ENCODE measurements at regions not wholly inside any gene's neighbourhood (a gene's known extent, or its start where the extent isn't known, plus 50 kb on each side); places are given as distances from the start of the nearest gene placed in this dataset.

- CTCF ChIA-PET (ENCODE audit: low intra/inter-chr PET ratio): no interaction called here
- in situ Hi-C loops (cut with MboI): no loop called here
- WGBS (ENCODE audit: insufficient coverage, low coverage, missing lambda C conversion rate): 3% methylated on average over 3 of the region's 3 CpGs
- H2AFZ ChIP-seq (ENCODE audit: low read depth, low read length): no peak overlapping the region
- no peaks in the 10 kb centered on the region for H3K36me3 ChIP-seq (ENCODE audit: control insufficient read depth, insufficient read depth, low read length)
- no peak overlapping the region for H3K4me3 ChIP-seq
- BruUV-seq (replicated peaks): no TSS peak
- FAIRE-seq: no peak
- no peaks in the 10 kb centered on the region for H3K4me1 ChIP-seq (replicated peaks in 1 of 2; ENCODE audit: control insufficient read depth in 2 of 2, insufficient read depth in 2 of 2, low read length in 2 of 2)
- DNase-seq (ENCODE audit: extremely low read depth in 1 of 4, low spot score in 3 of 4): no peak
- POLR2A ChIA-PET: no interaction called here
- H3K27me3 ChIP-seq (ENCODE audit: control insufficient read depth in 2 of 2, insufficient read depth in 2 of 2, low read length in 2 of 2): no peaks in the 10 kb centered on the region
- no peak overlapping the region for H3K9ac ChIP-seq (ENCODE audit: insufficient read depth in 1 of 2, low read depth in 2 of 2, low read length in 2 of 2)
- no peak overlapping the region for H3K27ac ChIP-seq (ENCODE audit: extremely low read depth, low read depth, low read length)
- intact Hi-C loops (cut with micrococcal nuclease): no loop called here
- H3K9me1 ChIP-seq (ENCODE audit: control insufficient read depth, insufficient read depth, low read length): no peaks in the 10 kb centered on the region
- H3K4me2 ChIP-seq (ENCODE audit: insufficient read depth, low read length): no peak overlapping the region
- no peaks in the 10 kb centered on the region for H4K20me1 ChIP-seq (replicated peaks; ENCODE audit: control insufficient read depth, insufficient read depth, low read length)
- no peaks in the 10 kb centered on the region for H3K9me3 ChIP-seq (replicated peaks; ENCODE audit: control insufficient read depth, insufficient read depth, low read depth, low read length)
- no peak for TF ChIP-seq KAT7 (CRISPR knock-in tag; IDR thresholded peaks at IDR 0.05; ENCODE audit: borderline replicate concordance)
- no peak for TF ChIP-seq LARP7 (IDR thresholded peaks at IDR 0.05)
- no peak for TF ChIP-seq ERF (CRISPR knock-in tag; IDR thresholded peaks at IDR 0.05)
- no peak for TF ChIP-seq NR2C2 (CRISPR knock-in tag; IDR thresholded peaks at IDR 0.05)
- TF ChIP-seq NR2C2 (tag; IDR thresholded peaks at IDR 0.05): no peak
- TF ChIP-seq HDAC1 (IDR thresholded peaks at IDR 0.05): no peak
- no peak for ATAC-seq
- no peaks in the 10 kb centered on the region for H3K79me2 ChIP-seq (ENCODE audit: control insufficient read depth, insufficient read depth, low read length)
These were observed 567.0 kb downstream of the PRKD1 start for GRCh38 chr14:29360656-29361055.

GRCh38 chr14:29370024-29370423 lies 557.6 kb downstream of the PRKD1 start:
- H3K27ac ChIP-seq (ENCODE audit: extremely low read depth, low read depth, low read length): no peak overlapping the region
- FAIRE-seq (no peak), DNase-seq (ENCODE audit: extremely low read depth in 1 of 4, low spot score in 3 of 4) (no peak), ATAC-seq (no peak)
- no peaks in the 10 kb centered on the region for H3K27me3 ChIP-seq (ENCODE audit: control insufficient read depth in 2 of 2, insufficient read depth in 2 of 2, low read length in 2 of 2)
- H2AFZ ChIP-seq (ENCODE audit: low read depth, low read length): no peak overlapping the region
- in situ Hi-C loops (cut with MboI): no loop called here
- no peaks in the 10 kb centered on the region for H3K4me1 ChIP-seq (replicated peaks in 1 of 2; ENCODE audit: control insufficient read depth in 2 of 2, insufficient read depth in 2 of 2, low read length in 2 of 2)
- H3K9me3 ChIP-seq (replicated peaks; ENCODE audit: control insufficient read depth, insufficient read depth, low read depth, low read length): no peaks in the 10 kb centered on the region
- POLR2A ChIA-PET: no interaction called here
- H3K36me3 ChIP-seq (ENCODE audit: control insufficient read depth, insufficient read depth, low read length): no peaks in the 10 kb centered on the region
- intact Hi-C loops (cut with micrococcal nuclease): no loop called here
- no peaks in the 10 kb centered on the region for H4K20me1 ChIP-seq (replicated peaks; ENCODE audit: control insufficient read depth, insufficient read depth, low read length)
- no peak overlapping the region for H3K9ac ChIP-seq (ENCODE audit: insufficient read depth in 1 of 2, low read depth in 2 of 2, low read length in 2 of 2)
- CTCF ChIA-PET (ENCODE audit: low intra/inter-chr PET ratio): no interaction called here
- no peak for TF ChIP-seq TFAM (CRISPR knock-in tag; conservative IDR thresholded peaks at IDR 0.05)
- TF ChIP-seq NFE2L1 (tag; IDR thresholded peaks at IDR 0.05; ENCODE audit: borderline replicate concordance, low read depth): no peak
- TF ChIP-seq SP1 (CRISPR knock-in tag; IDR thresholded peaks at IDR 0.05): no peak
- no peak for TF ChIP-seq BCOR (IDR thresholded peaks at IDR 0.05)
- TF ChIP-seq XRCC5 (IDR thresholded peaks at IDR 0.05; ENCODE audit: low read depth, low read length): no peak
- no peak for TF ChIP-seq SAP30 (IDR thresholded peaks at IDR 0.05; ENCODE audit: borderline replicate concordance, insufficient read depth, low read depth, low read length, poor library complexity, severe bottlenecking)
- TF ChIP-seq ZNF551 (CRISPR knock-in tag; IDR thresholded peaks at IDR 0.05): no peak
- TF ChIP-seq ARID1B (IDR thresholded peaks at IDR 0.05): no peak
- BruUV-seq (replicated peaks): no TSS peak
- no peaks in the 10 kb centered on the region for H3K9me1 ChIP-seq (ENCODE audit: control insufficient read depth, insufficient read depth, low read length)
- WGBS (ENCODE audit: insufficient coverage, low coverage, missing lambda C conversion rate): 0% methylated on average over 2 of the region's 2 CpGs
- H3K4me3 ChIP-seq: no peak overlapping the region
- H3K79me2 ChIP-seq (ENCODE audit: control insufficient read depth, insufficient read depth, low read length): no peaks in the 10 kb centered on the region
- H3K4me2 ChIP-seq (ENCODE audit: insufficient read depth, low read length): no peak overlapping the region
